IMR-90 (cell line): ENCODE measurements at regions not wholly inside any gene's neighbourhood (a gene's known extent, or its start where the extent isn't known, plus 50 kb on each side); places are given as distances from the start of the nearest gene placed in this dataset.

ENCODE experiments used
- ATAC-seq: fragments of 200-7000 bp; cut with Tn5 transposase; 2 replicates; pipeline ENCODE4 v1.9.1; 2020; ENCODE audit warnings: low read depth, mild to moderate bottlenecking, moderate library complexity
- BruUV-seq: library from RNA; stranded (reverse); fragments of 400-500 nt; replicated peaks from 2 replicates; lab custom pipeline; 2021; lab: Mats Ljungman, UMichigan
- CTCF ChIA-PET: fragments of 300-600 bp; formaldehyde crosslinking; extraction: SDS; loops from one replicate; lab custom pipeline; 2021; ENCODE audit warnings: antibody characterized with exemption; lab: Yijun Ruan, JAX
- POLR2A ChIA-PET: fragments of 300-600 bp; sonication (Branson Sonifier 250); formaldehyde crosslinking; loops from one replicate; lab custom pipeline; 2022; ENCODE audit warnings: antibody characterized with exemption; ENCODE audit not compliant: unreplicated experiment; lab: Charles Lee
- DNase-seq: peaks from one replicate; pipeline ENCODE4 v3.0.0; 2013
- H2AFZ ChIP-seq: replicated peaks from 2 replicates; pipeline ENCODE3; 2013; ENCODE audit warnings: low read length, mild to moderate bottlenecking; ENCODE audit not compliant: poor library complexity
- H2AK5ac ChIP-seq: 2 replicates; pipeline ENCODE4 v1.6.1; 2013; ENCODE audit warnings: low read depth, low read length, inconsistent platforms
- H2AK9ac ChIP-seq: replicated peaks from 2 replicates; pipeline ENCODE3; 2013; ENCODE audit warnings: mild to moderate bottlenecking, low read depth, low read length, moderate library complexity; ENCODE audit not compliant: poor library complexity
- H2BK120ac ChIP-seq: 2 replicates; pipeline ENCODE4 v1.6.1; 2013; ENCODE audit warnings: low read depth, low read length, inconsistent platforms
- H2BK15ac ChIP-seq: 3 replicates; pipeline ENCODE4 v1.6.1; 2013; ENCODE audit warnings: low read depth, low read length, inconsistent platforms
- H2BK20ac ChIP-seq: 2 replicates; pipeline ENCODE4 v1.6.1; 2013; ENCODE audit warnings: low read depth, mild to moderate bottlenecking, inconsistent platforms, low read length, moderate library complexity
- H2BK5ac ChIP-seq: 2 replicates; pipeline ENCODE4 v1.6.1; 2013; ENCODE audit warnings: mild to moderate bottlenecking, low read depth, low read length, inconsistent platforms; ENCODE audit not compliant: poor library complexity, severe bottlenecking
- H3K14ac ChIP-seq: replicated peaks from 2 replicates; pipeline ENCODE4 v1.6.1; 2013; ENCODE audit warnings: low read depth, low read length, inconsistent platforms
- H3K18ac ChIP-seq: 2 replicates; pipeline ENCODE4 v1.6.1; 2013; ENCODE audit warnings: low read depth, low read length, control low read depth
- H3K23ac ChIP-seq: 2 replicates; pipeline ENCODE4 v1.6.1; 2013; ENCODE audit warnings: low read depth, low read length, inconsistent platforms
- H3K27ac ChIP-seq: 2 replicates; pipeline ENCODE4 v1.5.1; 2013; ENCODE audit warnings: mild to moderate bottlenecking, control low read depth, low read length; ENCODE audit not compliant: insufficient read depth
- H3K27me3 ChIP-seq: 2 replicates; pipeline ENCODE4 v1.6.1; 2013; ENCODE audit warnings: low read length; ENCODE audit not compliant: control insufficient read depth, insufficient read depth
- H3K36me3 ChIP-seq: 2 replicates; pipeline ENCODE4 v1.6.1; 2013; ENCODE audit warnings: low read length, mixed read lengths; ENCODE audit not compliant: control insufficient read depth, insufficient read depth
- H3K4ac ChIP-seq: 2 replicates; pipeline ENCODE4 v1.6.1; 2013; ENCODE audit warnings: low read depth, low read length, inconsistent platforms
- H3K4me1 ChIP-seq: 2 replicates; pipeline ENCODE4 v1.6.1; 2013; ENCODE audit warnings: low read length, mixed read lengths; ENCODE audit not compliant: control insufficient read depth, insufficient read depth
- H3K4me2 ChIP-seq: 2 replicates; pipeline ENCODE4 v1.6.1; 2013; ENCODE audit warnings: low read depth, mild to moderate bottlenecking, control low read depth, low read length, moderate library complexity
- H3K4me3 ChIP-seq: 2 replicates; pipeline ENCODE4 v1.5.1; 2013; ENCODE audit warnings: low read depth, mild to moderate bottlenecking, control low read depth, low read length, moderate library complexity; ENCODE audit not compliant: insufficient read depth
- H3K56ac ChIP-seq: 2 replicates; pipeline ENCODE4 v1.6.1; 2013; ENCODE audit warnings: low read length, inconsistent platforms; ENCODE audit not compliant: insufficient read depth; ENCODE audit errors: extremely low read depth
- H3K79me1 ChIP-seq, 2 experiments: 2 replicates each; pipeline ENCODE4 v1.6.1; 2013; ENCODE audit warnings: low read length in 2 of 2, inconsistent platforms in 1 of 2, low read depth in 1 of 2
- H3K9ac ChIP-seq: 2 replicates; pipeline ENCODE4 v1.6.1; 2013; ENCODE audit warnings: low read depth, low read length, control low read depth
- H3K9me1 ChIP-seq: 2 replicates; pipeline ENCODE4 v1.6.1; 2013; ENCODE audit warnings: low read length, inconsistent platforms; ENCODE audit not compliant: insufficient read depth
- H3K9me3 ChIP-seq: 2 replicates; pipeline ENCODE4 v1.6.1; 2013; ENCODE audit warnings: low read length; ENCODE audit not compliant: control insufficient read depth, insufficient read depth
- H4K20me1 ChIP-seq: 2 replicates; pipeline ENCODE4 v1.6.1; 2013; ENCODE audit warnings: low read length, inconsistent platforms; ENCODE audit not compliant: insufficient read depth
- H4K5ac ChIP-seq: 2 replicates; pipeline ENCODE4 v1.6.1; 2013; ENCODE audit warnings: mild to moderate bottlenecking, low read depth, low read length, control low read depth
- H4K8ac ChIP-seq, 2 experiments: 2 replicates each; pipeline ENCODE4 v1.6.1; 2013; ENCODE audit warnings: low read depth in 2 of 2, low read length in 2 of 2, control low read depth in 1 of 2, inconsistent platforms in 1 of 2
- H4K91ac ChIP-seq: 2 replicates; pipeline ENCODE4 v1.6.1; 2013; ENCODE audit warnings: low read depth, low read length, inconsistent platforms; ENCODE audit not compliant: insufficient read depth
- BHLHE40 ChIP-seq: fragments of 150-350 bp; IDR thresholded peaks from 2 replicates; pipeline ENCODE4 v1.6.1; 2016; ENCODE audit warnings: mild to moderate bottlenecking, low read depth, low read length
- CEBPB ChIP-seq: IDR thresholded peaks from 2 replicates; pipeline ENCODE4 v1.6.1; 2012; ENCODE audit warnings: low read depth, low read length, improper control_type of control experiment
- CHD1 ChIP-seq: IDR thresholded peaks from 2 replicates; pipeline ENCODE4 v1.6.1; 2012; ENCODE audit warnings: low read depth, low read length, improper control_type of control experiment
- CTCF ChIP-seq: conservative IDR thresholded peaks from 2 replicates; pipeline ENCODE4 v1.5.1; 2012; ENCODE audit warnings: mild to moderate bottlenecking, low read depth, low read length, improper control_type of control experiment
- FOS ChIP-seq: fragments of 150-350 bp; IDR thresholded peaks from 2 replicates; pipeline ENCODE4 v1.6.1; 2016; ENCODE audit warnings: low read depth, low read length
- MAFK ChIP-seq: IDR thresholded peaks from 2 replicates; pipeline ENCODE4 v1.6.1; 2012; ENCODE audit warnings: low read depth, low read length, improper control_type of control experiment
- MAZ ChIP-seq: IDR thresholded peaks from 2 replicates; pipeline ENCODE4 v1.6.1; 2012; ENCODE audit warnings: low read depth, mild to moderate bottlenecking, low read length, improper control_type of control experiment, moderate library complexity, borderline replicate concordance
- MXI1 ChIP-seq: IDR thresholded peaks from 2 replicates; pipeline ENCODE4 v1.6.1; 2012; ENCODE audit warnings: low read depth, mild to moderate bottlenecking, low read length, moderate library complexity, borderline replicate concordance
- NFE2L2 ChIP-seq: fragments of 150-350 bp; IDR thresholded peaks from 2 replicates; pipeline ENCODE4 v1.6.1; 2016; ENCODE audit warnings: low read depth, mild to moderate bottlenecking, low read length
- POLR2A ChIP-seq: IDR thresholded peaks from 2 replicates; pipeline ENCODE4 v1.6.1; 2012; ENCODE audit warnings: mild to moderate bottlenecking, low read depth, low read length
- RAD21 ChIP-seq: IDR thresholded peaks from 2 replicates; pipeline ENCODE4 v1.6.1; 2012; ENCODE audit warnings: low read length, improper control_type of control experiment
- RCOR1 ChIP-seq: IDR thresholded peaks from 2 replicates; pipeline ENCODE4 v1.6.1; 2012; ENCODE audit warnings: mild to moderate bottlenecking, low read length, improper control_type of control experiment; ENCODE audit not compliant: insufficient replicate concordance
- RFX5 ChIP-seq: IDR thresholded peaks from 2 replicates; pipeline ENCODE4 v1.8.0; 2012; ENCODE audit warnings: low read depth, mild to moderate bottlenecking, low read length, moderate library complexity
- SMC3 ChIP-seq: fragments of 150-350 bp; IDR thresholded peaks from 2 replicates; pipeline ENCODE4 v1.6.1; 2016; ENCODE audit warnings: low read depth, mild to moderate bottlenecking, antibody characterized with exemption, low read length, moderate library complexity
- WGBS, 2 experiments: methylation state at CpG; one replicate each; pipeline versions ENCODE4 v1.1.5 to v1.1.7; 2013; ENCODE audit warnings: missing lambda C conversion rate in 2 of 2; ENCODE audit not compliant: insufficient read length in 1 of 2; ENCODE audit errors: extremely low coverage in 2 of 2; 5-methylcytosine and 5-hydroxymethylcytosine counted together
- dilution Hi-C: fragments of 300-500 bp; cut with HindIII; formaldehyde crosslinking; loops from one replicate; pipeline ENCODE4 v1.14.3; 2018; ENCODE audit warnings: low sequenced_read_pairs; ENCODE audit not compliant: unreplicated experiment
- in situ Hi-C: fragments of 300-500 bp; cut with MboI; formaldehyde crosslinking; loops from 3 replicates; pipeline ENCODE4 v1.14.3; 2019; ENCODE audit warnings: low sequenced_read_pairs, inconsistent platforms, mixed read lengths
- intact Hi-C: fragments of 100-400 bp; cut with micrococcal nuclease; formaldehyde crosslinking; loops from 2 replicates; pipeline ENCODE4 v1.10.0; 2022
- TF ChIP-seq, protein P1 (sequence below): fragments of 150-350 bp; IDR thresholded peaks from 2 replicates; pipeline ENCODE4 v1.6.1; 2016; ENCODE audit warnings: low read depth, mild to moderate bottlenecking, low read length, moderate library complexity, borderline replicate concordance
- TF ChIP-seq, protein P2 (sequence below): fragments of 150-350 bp; IDR thresholded peaks from 2 replicates; pipeline ENCODE4 v1.6.1; 2017; ENCODE audit warnings: mild to moderate bottlenecking, antibody characterized with exemption, low read length, low read depth

DNA sequence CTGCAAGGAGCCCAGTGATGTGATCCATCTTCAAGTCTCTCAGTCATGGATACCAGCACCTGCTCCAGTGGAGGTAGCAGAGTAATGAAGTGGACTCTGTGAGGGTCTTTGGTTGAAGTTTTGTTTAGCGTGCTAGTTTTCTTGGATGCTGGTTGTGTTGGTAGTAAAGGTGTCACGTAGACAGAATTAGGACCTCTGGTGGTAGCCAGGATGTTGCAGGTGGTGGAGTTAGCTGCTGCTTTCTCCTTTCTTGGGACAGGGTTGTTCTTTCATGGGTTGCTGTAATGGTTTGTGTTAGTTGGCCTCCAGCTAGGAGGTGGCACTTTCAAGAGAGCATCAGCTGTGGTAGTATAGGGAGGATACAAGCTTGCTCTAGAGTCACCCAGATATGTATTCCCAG is 125.2 kb downstream of the ANXA2 start:
- POLR2A ChIA-PET: no interaction called here

More for the DNA sequence above, 125.2 kb downstream of the ANXA2 start:
- Histone ChIP-seq H3K9me3 (0 out of 2 replicates have a peak, but pooled peaks cover 2% of the 10 kb centered on the region), H4K8ac (no peak overlapping the region), H3K14ac (no peak overlapping the region), H4K20me1 (no peaks in the 10 kb centered on the region), H3K4me1 (no peaks in the 10 kb centered on the region), H3K9me1 (no peaks in the 10 kb centered on the region), H3K18ac (no peak overlapping the region), H3K27ac (no peak overlapping the region), H2BK120ac (no peak overlapping the region), H2BK20ac (no peak overlapping the region), H3K4ac (no peak overlapping the region), H3K79me1 (no peaks in the 10 kb centered on the region), H2AK5ac (no peak overlapping the region), H2BK15ac (no peak overlapping the region), H2BK5ac (no peak overlapping the region), H3K56ac (no peak overlapping the region), H2AFZ (no peak overlapping the region), H3K4me2 (no peak overlapping the region), H4K5ac (no peak overlapping the region), H3K27me3 (no peaks in the 10 kb centered on the region), H3K23ac (no peak overlapping the region), H3K4me3 (no peak overlapping the region), H3K36me3 (no peaks in the 10 kb centered on the region), H4K91ac (no peak overlapping the region), H3K9ac (no peak overlapping the region), H2AK9ac (no peak overlapping the region)
- BruUV-seq: no TSS peak
- no peak for DNase-seq
- ATAC-seq: no peak
- dilution Hi-C loops (no loop called here), intact Hi-C loops (no loop called here), in situ Hi-C loops (no loop called here)
- TF ChIP-seq CTCF (no peak), NFE2L2 (no peak), POLR2A (no peak), SMC3 (no peak), RFX5 (no peak), CEBPB (no peak), MAFK (no peak), FOS (no peak), CHD1 (no peak), MAZ (no peak), RAD21 (no peak), MXI1 (no peak), RCOR1 (no peak), BHLHE40 (no peak)
- TF ChIP-seq, protein P1, sequence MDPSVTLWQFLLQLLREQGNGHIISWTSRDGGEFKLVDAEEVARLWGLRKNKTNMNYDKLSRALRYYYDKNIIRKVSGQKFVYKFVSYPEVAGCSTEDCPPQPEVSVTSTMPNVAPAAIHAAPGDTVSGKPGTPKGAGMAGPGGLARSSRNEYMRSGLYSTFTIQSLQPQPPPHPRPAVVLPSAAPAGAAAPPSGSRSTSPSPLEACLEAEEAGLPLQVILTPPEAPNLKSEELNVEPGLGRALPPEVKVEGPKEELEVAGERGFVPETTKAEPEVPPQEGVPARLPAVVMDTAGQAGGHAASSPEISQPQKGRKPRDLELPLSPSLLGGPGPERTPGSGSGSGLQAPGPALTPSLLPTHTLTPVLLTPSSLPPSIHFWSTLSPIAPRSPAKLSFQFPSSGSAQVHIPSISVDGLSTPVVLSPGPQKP: no peak
- TF ChIP-seq, protein P2, sequence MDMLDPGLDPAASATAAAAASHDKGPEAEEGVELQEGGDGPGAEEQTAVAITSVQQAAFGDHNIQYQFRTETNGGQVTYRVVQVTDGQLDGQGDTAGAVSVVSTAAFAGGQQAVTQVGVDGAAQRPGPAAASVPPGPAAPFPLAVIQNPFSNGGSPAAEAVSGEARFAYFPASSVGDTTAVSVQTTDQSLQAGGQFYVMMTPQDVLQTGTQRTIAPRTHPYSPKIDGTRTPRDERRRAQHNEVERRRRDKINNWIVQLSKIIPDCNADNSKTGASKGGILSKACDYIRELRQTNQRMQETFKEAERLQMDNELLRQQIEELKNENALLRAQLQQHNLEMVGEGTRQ: no peak
- 43% methylated on average over 1 of the region's 2 CpGs; no CpG with 5 or more reads in 1 of the 2 experiments for WGBS, 2 experiments
- CTCF ChIA-PET: no interaction called here
